KMS-11 (cell line): ENCODE measurements at regions not wholly inside any gene's neighbourhood (a gene's known extent, or its start where the extent isn't known, plus 50 kb on each side); places are given as distances from the start of the nearest gene placed in this dataset.

Experiments
- H2AFZ ChIP-seq: fragments of 200-600 bp; sonication (generic); 2 replicates; pipeline ENCODE4 v1.6.1; 2016; ENCODE audit warnings: antibody characterized with exemption, mixed run types, low read depth
- H3K27ac ChIP-seq: fragments of 200-600 bp; sonication (generic); 2 replicates; pipeline ENCODE4 v1.6.1; 2016; ENCODE audit warnings: mild to moderate bottlenecking, mixed run types
- H3K27me3 ChIP-seq: fragments of 200-600 bp; sonication (generic); 2 replicates; pipeline ENCODE4 v1.6.1; 2017; ENCODE audit warnings: mild to moderate bottlenecking, low read depth, mixed run types, moderate library complexity; ENCODE audit not compliant: insufficient read depth
- H3K36me3 ChIP-seq: fragments of 200-600 bp; sonication (generic); 2 replicates; pipeline ENCODE4 v1.6.1; 2017; ENCODE audit warnings: mild to moderate bottlenecking, mixed run types; ENCODE audit not compliant: insufficient read depth
- H3K4me1 ChIP-seq: fragments of 200-600 bp; sonication (generic); 2 replicates; pipeline ENCODE4 v1.6.1; 2016; ENCODE audit warnings: mild to moderate bottlenecking, low read depth, mixed run types; ENCODE audit not compliant: poor library complexity, severe bottlenecking
- H3K4me2 ChIP-seq: fragments of 200-600 bp; sonication (generic); 2 replicates; pipeline ENCODE4 v1.7.0; 2016; ENCODE audit warnings: mild to moderate bottlenecking, mixed run types
- H3K4me3 ChIP-seq: fragments of 200-600 bp; sonication (generic); IDR thresholded peaks from 2 replicates; pipeline ENCODE4 v1.6.1; 2017; ENCODE audit warnings: low read depth, low read length, mixed read lengths; ENCODE audit not compliant: insufficient read depth
- H3K79me2 ChIP-seq: fragments of 200-600 bp; sonication (generic); 2 replicates; pipeline ENCODE4 v1.6.1; 2016; ENCODE audit warnings: low read depth, mixed run types; ENCODE audit not compliant: insufficient read depth
- H3K9ac ChIP-seq: fragments of 200-600 bp; sonication (generic); 2 replicates; pipeline ENCODE4 v1.6.1; 2016; ENCODE audit warnings: mild to moderate bottlenecking, mixed run types
- H4K20me1 ChIP-seq: fragments of 200-600 bp; sonication (generic); 2 replicates; pipeline ENCODE4 v1.6.1; 2016; ENCODE audit warnings: mild to moderate bottlenecking, mixed run types; ENCODE audit not compliant: insufficient read depth
- CTCF ChIP-seq: fragments of 200-600 bp; sonication (generic); conservative IDR thresholded peaks from 2 replicates; pipeline ENCODE4 v1.6.1; 2017; ENCODE audit warnings: low read depth, mild to moderate bottlenecking, antibody characterized with exemption, low read length, moderate library complexity, mixed read lengths

- H3K27me3 ChIP-seq, result no peaks in the 10 kb centered on the region
- H3K27ac ChIP-seq, result no peak overlapping the region
- no peaks in the 10 kb centered on the region for H3K36me3 ChIP-seq
- H4K20me1 ChIP-seq, result no peaks in the 10 kb centered on the region
- no peak for TF ChIP-seq CTCF
- H3K4me3 ChIP-seq, result no peak overlapping the region
- H2AFZ ChIP-seq, result no peak overlapping the region
- H3K4me1 ChIP-seq, result no peaks in the 10 kb centered on the region
- no peaks in the 10 kb centered on the region for H3K79me2 ChIP-seq
- no peak overlapping the region for H3K9ac ChIP-seq
- H3K4me2 ChIP-seq, result no peak overlapping the region
These were observed 242.9 kb downstream of the BARHL2 start for GRCh38 chr1:90474158-90474557.

DNA sequence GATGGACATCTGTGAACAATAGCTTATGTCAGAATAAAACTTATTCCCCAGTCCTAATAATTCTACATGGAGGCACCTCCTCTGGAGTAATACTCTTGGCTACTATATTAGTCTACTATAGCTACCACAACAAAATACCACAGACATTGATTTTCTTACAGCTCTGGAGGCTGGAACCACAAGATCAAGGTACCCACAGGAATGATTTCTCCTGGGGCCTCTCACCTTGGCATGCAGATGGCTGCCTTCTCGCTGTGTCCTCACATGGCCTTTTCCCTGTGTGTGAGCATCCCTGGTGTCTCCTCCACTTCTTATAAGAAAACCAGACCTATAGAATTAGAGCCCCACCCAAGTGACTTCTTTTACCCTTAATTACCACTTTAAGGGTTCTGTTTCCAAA, 244.3 kb downstream of the BARHL2 start:
- Histone ChIP-seq H3K27me3 (no peaks in the 10 kb centered on the region), H3K36me3 (no peaks in the 10 kb centered on the region), H4K20me1 (no peaks in the 10 kb centered on the region), H3K4me1 (no peaks in the 10 kb centered on the region), H3K27ac (no peak overlapping the region), H3K4me2 (no peak overlapping the region), H3K9ac (no peak overlapping the region), H3K79me2 (no peaks in the 10 kb centered on the region), H3K4me3 (no peak overlapping the region), H2AFZ (no peak overlapping the region)
- TF ChIP-seq CTCF, result no peak

DNA sequence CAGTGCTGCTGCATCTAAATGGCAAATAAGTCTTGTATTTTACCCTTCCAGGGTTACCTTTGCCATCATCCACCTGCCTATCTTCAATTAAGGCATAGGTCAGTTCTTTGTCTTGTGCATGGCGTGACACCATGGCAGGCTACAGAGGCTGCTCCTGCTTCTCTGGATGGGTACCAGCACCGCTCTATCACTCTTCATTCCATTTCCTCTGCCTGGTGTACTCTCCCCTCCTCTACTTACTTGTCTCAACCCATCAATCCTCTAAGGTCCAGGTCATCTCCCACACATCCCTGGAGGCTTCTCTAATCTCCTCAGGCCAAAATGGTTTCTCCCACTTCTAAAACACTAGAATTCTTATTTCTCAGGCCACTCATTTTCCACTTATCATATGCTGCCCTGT, 257.5 kb downstream of the BARHL2 start:
- H3K27ac ChIP-seq, result no peak overlapping the region
- H2AFZ ChIP-seq, result no peak overlapping the region
- H4K20me1 ChIP-seq, result no peaks in the 10 kb centered on the region
- H3K4me3 ChIP-seq, result no peak overlapping the region
- no peak for TF ChIP-seq CTCF
- H3K4me2 ChIP-seq, result no peak overlapping the region
- no peak overlapping the region for H3K9ac ChIP-seq
- no peaks in the 10 kb centered on the region for H3K4me1 ChIP-seq
- H3K79me2 ChIP-seq, result no peaks in the 10 kb centered on the region
- no peaks in the 10 kb centered on the region for H3K27me3 ChIP-seq
- no peaks in the 10 kb centered on the region for H3K36me3 ChIP-seq

DNA sequence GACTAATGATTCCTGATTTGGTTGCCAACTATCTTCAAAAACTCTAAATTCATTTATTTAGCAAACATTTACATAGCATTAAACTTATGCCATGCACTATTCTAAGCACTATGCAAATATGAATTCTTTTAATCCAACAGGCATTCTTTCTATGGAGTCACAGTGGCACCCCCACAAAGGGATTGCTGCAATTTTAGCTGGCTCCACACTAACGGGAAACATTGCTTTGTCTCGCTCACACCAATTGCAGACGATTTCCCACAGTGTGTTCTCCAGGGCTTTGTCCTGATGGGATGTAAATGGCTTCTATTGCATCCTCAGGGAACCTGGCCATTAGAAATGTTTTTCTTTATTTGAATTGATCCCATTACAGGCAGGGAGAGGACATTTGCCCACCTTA, 259.1 kb downstream of the BARHL2 start:
- H3K4me3 ChIP-seq, result no peak overlapping the region
- no peaks in the 10 kb centered on the region for H3K36me3 ChIP-seq
- H3K27ac ChIP-seq, result no peak overlapping the region
- H4K20me1 ChIP-seq, result no peaks in the 10 kb centered on the region
- H3K27me3 ChIP-seq, result no peaks in the 10 kb centered on the region
- H3K79me2 ChIP-seq, result no peaks in the 10 kb centered on the region
- TF ChIP-seq CTCF, result no peak
- H3K4me1 ChIP-seq, result no peaks in the 10 kb centered on the region
- H2AFZ ChIP-seq, result no peak overlapping the region
- no peak overlapping the region for H3K4me2 ChIP-seq
- H3K9ac ChIP-seq, result no peak overlapping the region

- Histone ChIP-seq H3K27me3 (no peaks in the 10 kb centered on the region), H3K4me3 (no peak overlapping the region), H3K36me3 (no peaks in the 10 kb centered on the region), H3K27ac (no peak overlapping the region), H3K9ac (no peak overlapping the region), H2AFZ (no peak overlapping the region), H3K79me2 (no peaks in the 10 kb centered on the region), H4K20me1 (no peaks in the 10 kb centered on the region), H3K4me2 (no peak overlapping the region), H3K4me1 (no peaks in the 10 kb centered on the region)
- TF ChIP-seq CTCF, result no peak
These were observed 264.6 kb downstream of the BARHL2 start for GRCh38 chr1:90452491-90452890.
